ENCODE measurements at regions not wholly inside any gene's neighbourhood (a gene's known extent, or its start where the extent isn't known, plus 50 kb on each side); places are given as distances from the start of the nearest gene placed in this dataset.

DNA sequence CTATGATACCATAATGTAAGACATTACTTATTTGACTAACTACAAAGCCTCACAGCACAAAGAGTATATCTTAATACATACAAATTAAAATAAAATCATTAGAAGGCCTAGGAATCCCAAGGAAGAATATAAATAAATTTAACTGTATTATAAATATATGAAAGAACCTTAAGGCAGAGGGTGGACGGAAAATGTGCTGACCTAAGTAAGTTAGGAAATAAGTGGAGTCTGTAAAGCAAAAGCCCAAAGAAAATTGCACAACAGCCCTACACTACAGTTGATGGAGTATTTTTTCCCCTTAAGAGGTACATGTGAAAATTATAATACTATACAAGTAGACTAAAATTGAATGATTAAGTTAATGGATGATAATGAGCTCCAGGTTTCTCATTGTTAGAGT, 710.1 kb downstream of the NR4A2 start:
- no peak for DNase-seq
- no peak overlapping the region for H3K4me3 ChIP-seq
- no peak overlapping the region for H3K9ac ChIP-seq (ENCODE audit: low read depth in 2 of 2, low read length in 2 of 2)
- H3K36me3 ChIP-seq, result no peaks in the 10 kb centered on the region
- no peaks in the 10 kb centered on the region for H3K9me3 ChIP-seq
- TF ChIP-seq, protein P1, sequence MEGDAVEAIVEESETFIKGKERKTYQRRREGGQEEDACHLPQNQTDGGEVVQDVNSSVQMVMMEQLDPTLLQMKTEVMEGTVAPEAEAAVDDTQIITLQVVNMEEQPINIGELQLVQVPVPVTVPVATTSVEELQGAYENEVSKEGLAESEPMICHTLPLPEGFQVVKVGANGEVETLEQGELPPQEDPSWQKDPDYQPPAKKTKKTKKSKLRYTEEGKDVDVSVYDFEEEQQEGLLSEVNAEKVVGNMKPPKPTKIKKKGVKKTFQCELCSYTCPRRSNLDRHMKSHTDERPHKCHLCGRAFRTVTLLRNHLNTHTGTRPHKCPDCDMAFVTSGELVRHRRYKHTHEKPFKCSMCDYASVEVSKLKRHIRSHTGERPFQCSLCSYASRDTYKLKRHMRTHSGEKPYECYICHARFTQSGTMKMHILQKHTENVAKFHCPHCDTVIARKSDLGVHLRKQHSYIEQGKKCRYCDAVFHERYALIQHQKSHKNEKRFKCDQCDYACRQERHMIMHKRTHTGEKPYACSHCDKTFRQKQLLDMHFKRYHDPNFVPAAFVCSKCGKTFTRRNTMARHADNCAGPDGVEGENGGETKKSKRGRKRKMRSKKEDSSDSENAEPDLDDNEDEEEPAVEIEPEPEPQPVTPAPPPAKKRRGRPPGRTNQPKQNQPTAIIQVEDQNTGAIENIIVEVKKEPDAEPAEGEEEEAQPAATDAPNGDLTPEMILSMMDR (IDR thresholded peaks at IDR 0.05), result no peak
- H3K27ac ChIP-seq, result no peak overlapping the region
- intact Hi-C loops (cut with DNase I), result no loop called here
- no peaks in the 10 kb centered on the region for H3K27me3 ChIP-seq
- no peaks in the 10 kb centered on the region for H3K4me1 ChIP-seq

DNA sequence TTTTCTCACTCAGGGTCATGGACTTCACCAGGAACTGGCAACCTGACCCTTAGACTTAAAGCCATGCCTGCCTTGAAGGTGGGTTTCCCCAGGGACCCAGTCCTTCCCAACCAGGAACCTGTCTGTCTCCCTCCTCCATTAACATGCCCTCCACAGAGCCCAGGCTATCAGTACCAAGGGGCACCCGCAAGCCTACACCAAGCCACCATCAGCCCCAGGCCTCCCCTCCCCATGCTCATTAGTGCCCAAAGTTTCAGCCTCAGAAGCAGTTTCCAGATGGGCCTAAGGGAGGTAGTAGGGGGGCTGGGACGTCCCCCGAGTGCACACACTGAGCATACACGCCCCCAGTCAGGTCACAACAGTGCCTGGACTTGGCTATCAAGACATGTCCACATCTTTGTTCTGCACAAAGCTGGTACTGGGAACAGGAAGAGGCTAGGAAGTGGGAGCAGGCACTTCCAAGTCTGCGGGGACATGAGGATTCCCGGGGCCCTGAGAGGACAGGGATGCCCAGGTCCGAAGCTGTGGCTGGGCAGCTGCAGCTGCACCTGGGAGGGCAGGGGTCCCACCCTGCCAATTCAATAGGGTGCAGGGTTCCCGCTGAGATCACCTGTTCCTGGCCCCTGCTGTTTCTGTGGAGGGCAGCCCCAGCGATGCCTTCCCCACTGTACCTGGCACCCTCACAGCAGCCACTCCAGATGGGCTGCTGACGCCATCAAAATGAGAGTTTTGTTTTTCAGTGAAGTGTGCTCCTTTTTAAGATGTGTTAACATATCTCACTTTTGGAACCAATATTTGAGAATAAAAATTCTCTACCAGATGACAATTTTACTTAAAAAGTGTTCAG, 731.4 kb downstream of the NR4A2 start:
- H3K27me3 ChIP-seq, result no peaks in the 10 kb centered on the region
- H3K9ac ChIP-seq (ENCODE audit: low read depth in 2 of 2, low read length in 2 of 2), result no peak overlapping the region
- DNase-seq, result no peak
- TF ChIP-seq, protein P1 (IDR thresholded peaks at IDR 0.05), result no peak
- H3K36me3 ChIP-seq, result no peaks in the 10 kb centered on the region
- no peaks in the 10 kb centered on the region for H3K9me3 ChIP-seq
- H3K4me3 ChIP-seq, result no peak overlapping the region
- H3K27ac ChIP-seq, result no peak overlapping the region
- intact Hi-C loops (cut with DNase I), result no loop called here
- H3K4me1 ChIP-seq, result no peaks in the 10 kb centered on the region

DNA sequence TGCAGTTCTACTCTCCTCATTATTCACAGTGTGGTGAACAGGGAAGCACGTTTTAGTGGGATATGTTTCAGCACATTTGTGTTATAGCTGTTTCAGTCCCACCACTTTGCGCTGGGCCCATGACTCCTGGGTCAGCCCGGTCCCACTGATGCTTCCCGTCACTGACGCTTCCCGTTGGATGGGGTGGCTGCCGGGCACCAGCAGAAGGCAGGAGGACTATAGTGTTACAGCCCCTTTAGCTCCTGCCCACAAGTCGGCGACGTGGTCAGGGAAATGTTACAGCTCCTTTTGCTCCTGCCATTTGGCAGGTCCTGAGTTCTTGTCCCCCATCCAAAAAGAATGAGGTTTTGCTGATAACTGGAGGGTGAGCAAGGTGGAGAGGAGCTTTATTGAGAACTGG, 732.2 kb downstream of the NR4A2 start:
- intact Hi-C loops (cut with DNase I), result no loop called here
- Histone ChIP-seq H3K4me3 (no peak overlapping the region), H3K27ac (no peak overlapping the region), H3K9ac (ENCODE audit: low read depth in 2 of 2, low read length in 2 of 2) (no peak overlapping the region), H3K4me1 (no peaks in the 10 kb centered on the region), H3K9me3 (no peaks in the 10 kb centered on the region), H3K36me3 (no peaks in the 10 kb centered on the region), H3K27me3 (no peaks in the 10 kb centered on the region)
- no peak for DNase-seq
- TF ChIP-seq, protein P1 (IDR thresholded peaks at IDR 0.05), result no peak

DNA sequence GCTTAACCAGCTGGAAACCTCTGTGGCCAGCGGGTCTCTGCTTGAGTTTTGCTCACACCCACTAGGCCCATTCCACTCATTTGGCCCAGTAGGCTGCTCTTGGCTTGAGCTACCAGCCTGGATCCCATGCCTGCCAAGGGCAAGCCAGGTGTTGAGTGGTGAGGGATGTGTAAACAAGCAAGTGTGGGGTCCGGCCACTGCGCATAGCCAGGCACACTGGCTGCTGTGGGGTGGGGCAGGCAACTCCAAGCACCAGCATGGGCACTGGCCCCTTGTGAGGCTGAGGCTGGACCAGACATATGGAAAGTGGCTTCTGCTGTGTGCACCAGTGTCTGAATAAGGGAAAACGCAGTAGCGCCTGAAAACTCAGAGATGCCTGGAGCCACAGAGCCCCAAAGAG, 732.7 kb downstream of the NR4A2 start:
- Histone ChIP-seq H3K4me1 (no peaks in the 10 kb centered on the region), H3K36me3 (no peaks in the 10 kb centered on the region), H3K9ac (ENCODE audit: low read depth in 2 of 2, low read length in 2 of 2) (no peak overlapping the region), H3K27ac (no peak overlapping the region), H3K9me3 (no peaks in the 10 kb centered on the region), H3K27me3 (no peaks in the 10 kb centered on the region), H3K4me3 (no peak overlapping the region)
- no peak for DNase-seq
- TF ChIP-seq, protein P1 (IDR thresholded peaks at IDR 0.05), result no peak
- intact Hi-C loops (cut with DNase I), result no loop called here

DNA sequence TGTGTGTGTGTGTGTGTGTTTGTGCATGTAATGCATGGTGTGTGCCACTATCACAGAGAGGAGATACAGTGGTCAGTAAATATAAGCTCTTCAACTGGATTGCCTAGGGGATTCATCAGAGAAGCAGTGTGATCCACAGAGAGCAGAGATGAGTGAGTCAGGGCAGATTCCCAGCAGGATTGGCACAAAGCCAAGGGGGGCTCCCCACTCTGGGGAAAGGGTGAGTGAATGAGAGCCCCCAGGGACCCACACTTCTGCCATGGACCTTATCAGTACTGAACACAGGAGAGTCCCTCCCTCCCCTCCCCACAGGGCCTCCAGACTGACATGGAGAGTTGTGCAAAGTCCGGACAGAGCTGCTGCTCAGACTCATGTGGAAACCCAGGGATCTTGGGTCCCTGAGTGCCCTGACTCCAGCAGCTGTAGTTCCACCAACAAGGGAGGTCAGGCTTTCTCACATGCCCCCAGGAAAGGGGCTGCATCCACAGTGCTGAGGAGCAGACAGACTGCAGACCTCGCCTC, 748.8 kb downstream of the NR4A2 start:
- Histone ChIP-seq H3K27ac (no peak overlapping the region), H3K9me3 (no peaks in the 10 kb centered on the region), H3K4me3 (no peak overlapping the region), H3K4me1 (no peaks in the 10 kb centered on the region), H3K36me3 (no peaks in the 10 kb centered on the region), H3K27me3 (no peaks in the 10 kb centered on the region), H3K9ac (ENCODE audit: low read depth in 2 of 2, low read length in 2 of 2) (no peak overlapping the region)
- no peak for DNase-seq
- intact Hi-C loops (cut with DNase I), result no loop called here
- TF ChIP-seq, protein P1 (IDR thresholded peaks at IDR 0.05), result no peak
